ENCODE measurements at regions not wholly inside any gene's neighbourhood (a gene's known extent, or its start where the extent isn't known, plus 50 kb on each side); places are given as distances from the start of the nearest gene placed in this dataset.

- DNase-seq, result no peak
Measured at GRCh38 chr18:2478662-2479061, 92.6 kb downstream of the METTL4 start.

- DNase-seq, result no peak
Measured at GRCh38 chr18:2480536-2480935, 90.8 kb downstream of the METTL4 start.

GRCh38 chr18:2482706-2483475 lies 88.4 kb downstream of the METTL4 start:
- DNase-seq, result no peak

- DNase-seq, result no peak
Measured at GRCh38 chr18:2485983-2486382, 85.3 kb downstream of the METTL4 start.

- DNase-seq, result no peak
Measured at GRCh38 chr18:2486426-2486825, 84.9 kb downstream of the METTL4 start.
